GF-D8 (cell line): ENCODE measurements at regions not wholly inside any gene's neighbourhood (a gene's known extent, or its start where the extent isn't known, plus 50 kb on each side); places are given as distances from the start of the nearest gene placed in this dataset.

Source experiments
- DNase-seq: peaks from one replicate; lab custom pipeline; 2025; lab: John Stamatoyannopoulos, UW

- no peak for DNase-seq
Observed at GRCh38 chrX:23540532-23540931, 126.8 kb upstream of the PRDX4 start.

GRCh38 chrX:23548164-23548563 is 119.1 kb upstream of the PRDX4 start:
- DNase-seq: no peak

GRCh38 chrX:23552303-23552702 is 115.0 kb upstream of the PRDX4 start:
- DNase-seq: no peak

GRCh38 chrX:23554304-23554703 is 113.0 kb upstream of the PRDX4 start:
- no peak for DNase-seq

- no peak for DNase-seq
Observed at GRCh38 chrX:23557070-23557469, 110.2 kb upstream of the PRDX4 start.

- no peak for DNase-seq
Observed at GRCh38 chrX:23559975-23560374, 107.3 kb upstream of the PRDX4 start.

- no peak for DNase-seq
Observed at GRCh38 chrX:23570674-23571343, 96.5 kb upstream of the PRDX4 start.

- no peak for DNase-seq
Observed at GRCh38 chrX:23575281-23575680, 92.0 kb upstream of the PRDX4 start.

GRCh38 chrX:23578079-23578478 is 89.2 kb upstream of the PRDX4 start:
- no peak for DNase-seq

- no peak for DNase-seq
Observed at GRCh38 chrX:23589496-23589895, 77.8 kb upstream of the PRDX4 start.

- DNase-seq: no peak
Observed at GRCh38 chrX:23592741-23593140, 74.6 kb upstream of the PRDX4 start.

- DNase-seq: no peak
Observed at GRCh38 chrX:23598575-23598974, 68.7 kb upstream of the PRDX4 start.

GRCh38 chrX:23603501-23603900 is 63.8 kb upstream of the PRDX4 start:
- no peak for DNase-seq

- no peak for DNase-seq
Observed at GRCh38 chrX:23610495-23610894, 56.8 kb upstream of the PRDX4 start.

- no peak for DNase-seq
Observed at GRCh38 chrX:23612846-23613245, 54.4 kb upstream of the PRDX4 start.

- DNase-seq: no peak
Observed at GRCh38 chrX:23616361-23616760, 50.9 kb upstream of the PRDX4 start.
